HepG2 (cell line): ENCODE measurements at regions not wholly inside any gene's neighbourhood (a gene's known extent, or its start where the extent isn't known, plus 50 kb on each side); places are given as distances from the start of the nearest gene placed in this dataset.

Experiments
- ATAC-seq: fragments of 200-7000 bp; cut with Tn5 transposase; 3 replicates; pipeline ENCODE4 v1.9.1; 2020; ENCODE audit warnings: mild to moderate bottlenecking, moderate library complexity
- BruUV-seq: library from RNA; stranded (reverse); fragments of 400-500 nt; replicated peaks from 2 replicates; lab custom pipeline; 2021; lab: Mats Ljungman, UMichigan
- CTCF ChIA-PET: fragments of 300-600 bp; formaldehyde crosslinking; extraction: SDS; loops from one replicate; lab custom pipeline; 2021; ENCODE audit warnings: low total read pairs, inconsistent platforms, low intra/inter-chr PET ratio; lab: Yijun Ruan, JAX
- POLR2A ChIA-PET: fragments of 350-600 bp; sonication (Branson Sonifier 250); formaldehyde crosslinking; loops from one replicate; lab custom pipeline; 2020; ENCODE audit warnings: antibody characterized with exemption, inconsistent platforms; lab: Yijun Ruan, JAX
- DNase-seq: peaks from one replicate; pipeline ENCODE4 v3.0.0-alpha.2; 2015; ENCODE audit warnings: low spot score
- FAIRE-seq: peaks from 3 replicates; lab custom pipeline; 2011; peaks lifted over from hg19 to GRCh38; lab: Jason Lieb, UNC
- H2AFZ ChIP-seq: one replicate; pipeline ENCODE4 v1.6.1; 2011; ENCODE audit warnings: low read length, inconsistent platforms
- H3K27ac ChIP-seq: fragments of 300-600 bp; 3 replicates; pipeline ENCODE4 v1.8.0; 2011; ENCODE audit warnings: mixed run types, mild to moderate bottlenecking, mixed read lengths, low read length, inconsistent platforms; ENCODE audit not compliant: insufficient read depth; ENCODE audit errors: extremely low read length
- H3K27me3 ChIP-seq, 2 experiments: fragments of 200-600 bp in 1 of 2; 2 replicates in 1 of 2; 3 replicates in 1 of 2; pipeline versions ENCODE4 v1.6.0 to v1.8.0; 2011; ENCODE audit warnings: low read length in 2 of 2, mild to moderate bottlenecking in 2 of 2, moderate library complexity in 2 of 2, inconsistent platforms in 1 of 2; ENCODE audit not compliant: insufficient read depth in 2 of 2, control insufficient read depth in 1 of 2
- H3K36me3 ChIP-seq, 2 experiments: fragments of 200-600 bp in 1 of 2; replicated peaks in 1 of 2; 2 replicates in 1 of 2; 3 replicates in 1 of 2; pipeline versions ENCODE4 v1.5.1 to v1.8.0; 2011; ENCODE audit warnings: low read length in 2 of 2, inconsistent platforms in 1 of 2; ENCODE audit not compliant: insufficient read depth in 2 of 2, control insufficient read depth in 1 of 2
- H3K4me1 ChIP-seq: 2 replicates; pipeline ENCODE4 v1.5.1; 2012; ENCODE audit warnings: low read length, inconsistent platforms; ENCODE audit not compliant: insufficient read depth
- H3K4me2 ChIP-seq: 2 replicates; pipeline ENCODE4 v1.6.0; 2011; ENCODE audit warnings: low read depth, low read length, inconsistent platforms
- H3K4me3 ChIP-seq, 3 experiments: fragments of 200-600 bp in 1 of 3; sonication (generic), shearing (Covaris generic) in 1 of 3; replicated peaks in 1 of 3; 2 replicates each; pipeline ENCODE4 v1.5.1; 2011 to 2016; ENCODE audit warnings: low read length in 3 of 3, inconsistent platforms in 2 of 3, low read depth in 2 of 3, mild to moderate bottlenecking in 2 of 3, control low read depth in 1 of 3, mixed read lengths in 1 of 3; ENCODE audit not compliant: insufficient read depth in 1 of 3
- H3K79me2 ChIP-seq: one replicate; pipeline ENCODE4 v1.6.1; 2011; ENCODE audit warnings: low read length, inconsistent platforms; ENCODE audit not compliant: insufficient read depth
- H3K9ac ChIP-seq: 2 replicates; pipeline ENCODE4 v1.6.0; 2011; ENCODE audit warnings: mild to moderate bottlenecking, low read depth, low read length, inconsistent platforms; ENCODE audit not compliant: insufficient read depth
- H3K9me3 ChIP-seq: 2 replicates; pipeline ENCODE4 v1.5.1; 2012; ENCODE audit warnings: mild to moderate bottlenecking, low read length
- H4K20me1 ChIP-seq: 2 replicates; pipeline ENCODE4 v1.6.0; 2011; ENCODE audit warnings: inconsistent platforms, mild to moderate bottlenecking, low read length, moderate library complexity; ENCODE audit not compliant: insufficient read depth
- ARNT2 ChIP-seq: sonication (generic); formaldehyde crosslinking; IDR thresholded peaks from 2 replicates; pipeline ENCODE4 v1.8.0; 2022; ENCODE audit warnings: mild to moderate bottlenecking, low read depth, missing genetic modification reagents, moderate library complexity
- CSRNP1 ChIP-seq: sonication (generic); formaldehyde crosslinking; IDR thresholded peaks from 2 replicates; pipeline ENCODE4 v1.8.1; 2023; ENCODE audit warnings: mild to moderate bottlenecking, missing genetic modification reagents
- FUBP1 ChIP-seq: sonication (generic); formaldehyde crosslinking; IDR thresholded peaks from 2 replicates; pipeline ENCODE4 v1.5.1; 2020; ENCODE audit warnings: missing genetic modification reagents, mild to moderate bottlenecking, borderline replicate concordance
- GPN1 ChIP-seq: sonication (generic); formaldehyde crosslinking; IDR thresholded peaks from 2 replicates; pipeline ENCODE4 v1.5.1; 2020; ENCODE audit warnings: missing genetic modification reagents, borderline replicate concordance
- HES4 ChIP-seq: sonication (generic); formaldehyde crosslinking; IDR thresholded peaks from 2 replicates; pipeline ENCODE4 v1.9.0; 2021; ENCODE audit warnings: mild to moderate bottlenecking, missing genetic modification reagents, borderline replicate concordance
- MYNN ChIP-seq: sonication (generic); formaldehyde crosslinking; IDR thresholded peaks from 2 replicates; pipeline ENCODE4 v1.4.0; 2020; ENCODE audit warnings: mild to moderate bottlenecking, low read depth, missing genetic modification reagents
- RCOR2 ChIP-seq: IDR thresholded peaks from 2 replicates; pipeline ENCODE4 v1.6.1; 2016; ENCODE audit warnings: missing biosample characterization, missing genetic modification reagents
- REL ChIP-seq: sonication (generic); formaldehyde crosslinking; conservative IDR thresholded peaks from 2 replicates; pipeline ENCODE4 v1.8.0; 2022; ENCODE audit warnings: mild to moderate bottlenecking, missing genetic modification reagents, moderate library complexity
- RELA ChIP-seq: sonication (generic); formaldehyde crosslinking; IDR thresholded peaks from 2 replicates; pipeline ENCODE4 v1.4.0; 2020; ENCODE audit warnings: missing genetic modification reagents
- SMC3 ChIP-seq: IDR thresholded peaks from 2 replicates; pipeline ENCODE4 v1.6.1; 2011; ENCODE audit warnings: low read length, improper control_type of control experiment
- ZFP82 ChIP-seq: sonication (generic); formaldehyde crosslinking; IDR thresholded peaks from 2 replicates; pipeline ENCODE4 v1.5.1; 2020; ENCODE audit warnings: mild to moderate bottlenecking, missing genetic modification reagents, borderline replicate concordance
- ZNF260 ChIP-seq: sonication (generic); formaldehyde crosslinking; IDR thresholded peaks from 2 replicates; pipeline ENCODE4 v1.4.0; 2020; ENCODE audit warnings: missing genetic modification reagents, low read depth, mild to moderate bottlenecking, borderline replicate concordance
- ZNF44 ChIP-seq: sonication (generic); formaldehyde crosslinking; IDR thresholded peaks from 2 replicates; pipeline ENCODE4 v1.5.1; 2020; ENCODE audit warnings: mild to moderate bottlenecking, missing genetic modification reagents
- ZNF512 ChIP-seq: sonication (generic); formaldehyde crosslinking; IDR thresholded peaks from 2 replicates; pipeline ENCODE4 v1.4.0; 2020; ENCODE audit warnings: mild to moderate bottlenecking, missing genetic modification reagents
- ZNF839 ChIP-seq: sonication (generic); formaldehyde crosslinking; IDR thresholded peaks from 2 replicates; pipeline ENCODE4 v1.4.0; 2020; ENCODE audit warnings: missing genetic modification reagents, mild to moderate bottlenecking, borderline replicate concordance
- ZNF883 ChIP-seq: sonication (generic); formaldehyde crosslinking; IDR thresholded peaks from 2 replicates; pipeline ENCODE4 v1.5.1; 2020; ENCODE audit warnings: mild to moderate bottlenecking, missing genetic modification reagents; ENCODE audit errors: not compliant biosample characterization
- ZXDC ChIP-seq: sonication (generic); formaldehyde crosslinking; IDR thresholded peaks from 2 replicates; pipeline ENCODE4 v1.5.0; 2020; ENCODE audit warnings: mild to moderate bottlenecking, missing genetic modification reagents
- in situ Hi-C: cut with HindIII; loops from 2 replicates; pipeline ENCODE4 v1.10.0; 2017; ENCODE audit warnings: low pct_unique_long_range_greater_than_20kb; ENCODE audit not compliant: extremely low pct_ligation_motif_present
- intact Hi-C: fragments of 100-400 bp; cut with micrococcal nuclease; formaldehyde crosslinking; loops from one replicate; pipeline ENCODE4 v1.10.0; 2022; ENCODE audit not compliant: unreplicated experiment

GRCh38 chr3:56966509-56966908 lies 94.0 kb upstream of the SPATA12 start:
- intact Hi-C loops (no loop called here), in situ Hi-C loops (no loop called here)
- no peak overlapping the region for H3K27ac ChIP-seq
- ChIA-PET POLR2A (no interaction called here), CTCF (no interaction called here)
- no peak overlapping the region for H3K4me3 ChIP-seq
- no peak overlapping the region for H3K9ac ChIP-seq
- DNase-seq, result no peak
- no peak overlapping the region for H2AFZ ChIP-seq
- no peaks in the 10 kb centered on the region for H3K36me3 ChIP-seq
- no peak overlapping the region for H3K4me2 ChIP-seq
- peaks cover 23% of the 10 kb centered on the region for H3K4me1 ChIP-seq
- no peaks in the 10 kb centered on the region for H4K20me1 ChIP-seq
- no peaks in the 10 kb centered on the region for H3K9me3 ChIP-seq
- no peak for TF ChIP-seq CSRNP1
- no peak for TF ChIP-seq ZFP82 (CRISPR knock-in tag)
- TF ChIP-seq RELA (CRISPR knock-in tag), result no peak
- TF ChIP-seq ZNF512 (CRISPR knock-in tag), result no peak
- no peak for TF ChIP-seq ZNF839 (CRISPR knock-in tag)
- no peak for TF ChIP-seq MYNN
- no peak for TF ChIP-seq ARNT2 (CRISPR knock-in tag)
- TF ChIP-seq FUBP1, result no peak
- no peak for TF ChIP-seq SMC3
- TF ChIP-seq RCOR2 (CRISPR knock-in tag), result no peak
- no peak for TF ChIP-seq ZXDC (CRISPR knock-in tag)
- TF ChIP-seq REL (CRISPR knock-in tag), result no peak
- TF ChIP-seq ZNF260, result no peak
- no peak for TF ChIP-seq ZNF883 (CRISPR knock-in tag)
- no peak for TF ChIP-seq GPN1 (CRISPR knock-in tag)
- no peak for TF ChIP-seq HES4 (CRISPR knock-in tag)
- no peak for TF ChIP-seq ZNF44 (CRISPR knock-in tag)
- ATAC-seq, result no peak
- H3K79me2 ChIP-seq, result no peaks in the 10 kb centered on the region
- no TSS peak for BruUV-seq
- H3K27me3 ChIP-seq, result no peaks in the 10 kb centered on the region
- FAIRE-seq, result no peak
